ENCODE measurements at regions not wholly inside any gene's neighbourhood (a gene's known extent, or its start where the extent isn't known, plus 50 kb on each side); places are given as distances from the start of the nearest gene placed in this dataset.
"Not testable (repeated sequence)": the region's sequence is repeated elsewhere in the genome, so short reads cannot be mapped to it uniquely, and the experiment has no call there.

DNA sequence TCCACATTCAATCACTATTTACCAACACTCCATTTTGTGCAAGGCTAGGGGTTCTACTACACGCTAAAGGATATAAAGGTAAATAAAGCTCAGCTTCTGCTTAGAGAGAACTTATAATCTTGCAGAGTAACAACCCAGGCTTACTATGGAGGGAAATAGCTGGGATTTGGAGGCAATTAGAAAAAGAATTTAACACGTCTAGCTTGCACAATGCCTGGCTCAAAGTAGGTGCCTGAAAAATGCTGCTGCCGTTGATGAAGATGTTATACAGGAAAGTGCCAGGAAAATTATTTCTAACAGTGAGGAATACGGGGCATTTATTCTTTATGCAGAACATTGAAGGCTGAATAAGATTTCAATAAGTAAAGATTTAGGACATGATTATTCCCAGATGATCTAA lies 214.2 kb downstream of the KITLG start:
- Mint-ChIP-seq H3K4me1 (ENCODE audit: insufficient read depth, unreplicated experiment) (peaks cover 20% of the 10 kb centered on the region), H3K4me3 (ENCODE audit: unreplicated experiment) (no peak overlapping the region), H3K36me3 (ENCODE audit: insufficient read depth, unreplicated experiment) (no peaks in the 10 kb centered on the region), H3K27me3 (ENCODE audit: insufficient read depth, unreplicated experiment) (no peaks in the 10 kb centered on the region), H3K27ac (ENCODE audit: low read depth, unreplicated experiment) (no peak overlapping the region), H3K9me3 (ENCODE audit: unreplicated experiment) (peaks cover 12% of the 10 kb centered on the region)
- BruUV-seq (replicated peaks): no TSS peak
- no peak for DNase-seq (ENCODE audit: unreplicated experiment)
- ChIA-PET POLR2A (interaction anchor here (0.9 kb wide), 2 partner anchors 27 to 35 kb away, joined by 3 to 6 read pairs; no protein-coding TSS in a partner anchor), CTCF (interaction anchor here (0.5 kb wide), 1 partner anchor 178 kb away, joined by 3 read pairs; no protein-coding TSS in a partner anchor)
- intact Hi-C loops (cut with micrococcal nuclease): no loop called here
- TF ChIP-seq, protein P1, sequence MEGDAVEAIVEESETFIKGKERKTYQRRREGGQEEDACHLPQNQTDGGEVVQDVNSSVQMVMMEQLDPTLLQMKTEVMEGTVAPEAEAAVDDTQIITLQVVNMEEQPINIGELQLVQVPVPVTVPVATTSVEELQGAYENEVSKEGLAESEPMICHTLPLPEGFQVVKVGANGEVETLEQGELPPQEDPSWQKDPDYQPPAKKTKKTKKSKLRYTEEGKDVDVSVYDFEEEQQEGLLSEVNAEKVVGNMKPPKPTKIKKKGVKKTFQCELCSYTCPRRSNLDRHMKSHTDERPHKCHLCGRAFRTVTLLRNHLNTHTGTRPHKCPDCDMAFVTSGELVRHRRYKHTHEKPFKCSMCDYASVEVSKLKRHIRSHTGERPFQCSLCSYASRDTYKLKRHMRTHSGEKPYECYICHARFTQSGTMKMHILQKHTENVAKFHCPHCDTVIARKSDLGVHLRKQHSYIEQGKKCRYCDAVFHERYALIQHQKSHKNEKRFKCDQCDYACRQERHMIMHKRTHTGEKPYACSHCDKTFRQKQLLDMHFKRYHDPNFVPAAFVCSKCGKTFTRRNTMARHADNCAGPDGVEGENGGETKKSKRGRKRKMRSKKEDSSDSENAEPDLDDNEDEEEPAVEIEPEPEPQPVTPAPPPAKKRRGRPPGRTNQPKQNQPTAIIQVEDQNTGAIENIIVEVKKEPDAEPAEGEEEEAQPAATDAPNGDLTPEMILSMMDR (IDR thresholded peaks at IDR 0.05; ENCODE audit: unreplicated experiment): no peak

DNA sequence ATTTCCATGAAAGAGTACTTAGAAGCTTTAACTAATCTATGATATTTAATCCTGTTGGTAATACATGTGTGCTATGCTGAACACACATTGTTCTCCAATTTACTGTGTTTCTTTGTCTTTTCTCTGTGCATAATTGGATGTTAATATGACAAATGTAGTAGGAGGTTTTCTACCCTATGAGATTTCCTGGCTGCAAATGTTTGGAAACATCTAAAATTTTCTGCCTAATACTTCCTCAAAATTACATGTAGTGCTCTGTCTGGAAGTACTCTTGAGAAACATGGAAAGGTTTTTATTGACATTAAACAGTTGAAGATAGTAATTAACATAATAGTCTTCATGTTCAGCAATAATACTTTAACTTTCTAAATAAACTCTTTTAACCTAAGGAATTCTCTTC lies 213.0 kb downstream of the KITLG start:
- Mint-ChIP-seq H3K27ac (ENCODE audit: low read depth, unreplicated experiment) (no peak overlapping the region), H3K27me3 (ENCODE audit: insufficient read depth, unreplicated experiment) (no peaks in the 10 kb centered on the region), H3K36me3 (ENCODE audit: insufficient read depth, unreplicated experiment) (no peaks in the 10 kb centered on the region), H3K4me3 (ENCODE audit: unreplicated experiment) (no peak overlapping the region), H3K4me1 (ENCODE audit: insufficient read depth, unreplicated experiment) (peaks cover 10% of the 10 kb centered on the region), H3K9me3 (ENCODE audit: unreplicated experiment) (peaks cover 12% of the 10 kb centered on the region)
- TF ChIP-seq, protein P1 (IDR thresholded peaks at IDR 0.05; ENCODE audit: unreplicated experiment): no peak
- no TSS peak for BruUV-seq (replicated peaks)
- intact Hi-C loops (cut with micrococcal nuclease): no loop called here
- ChIA-PET POLR2A (interaction anchor here (1.1 kb wide), 1 partner anchor 13 kb away, joined by 3 read pairs; no protein-coding TSS in a partner anchor), CTCF (no interaction called here)
- DNase-seq (ENCODE audit: unreplicated experiment): no peak

DNA sequence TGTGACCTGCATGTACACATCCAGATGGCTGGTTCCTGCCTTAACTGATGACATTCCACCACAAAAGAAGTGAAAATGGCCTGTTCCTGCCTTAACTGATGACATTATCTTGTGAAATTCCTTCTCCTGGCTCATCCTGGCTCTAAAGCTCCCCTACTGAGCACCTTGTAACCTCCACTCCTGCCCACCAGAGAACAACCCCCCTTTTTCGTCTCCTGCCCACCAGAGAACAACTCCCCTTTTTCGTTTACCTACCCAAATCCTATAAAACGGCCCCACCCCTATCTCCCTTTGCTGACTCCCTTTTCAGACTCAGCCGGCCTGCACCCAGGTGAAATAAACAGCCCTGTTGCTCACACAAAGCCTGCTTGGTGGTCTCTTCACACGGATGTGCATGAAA lies 212.2 kb downstream of the KITLG start:
- H3K9me3 Mint-ChIP-seq (ENCODE audit: unreplicated experiment): peaks cover 12% of the 10 kb centered on the region
- DNase-seq (ENCODE audit: unreplicated experiment); H3K4me3 Mint-ChIP-seq (ENCODE audit: unreplicated experiment); H3K4me1 Mint-ChIP-seq (ENCODE audit: insufficient read depth, unreplicated experiment); H3K36me3 Mint-ChIP-seq (ENCODE audit: insufficient read depth, unreplicated experiment); intact Hi-C loops (cut with micrococcal nuclease); BruUV-seq (replicated peaks); CTCF ChIA-PET; H3K27me3 Mint-ChIP-seq (ENCODE audit: insufficient read depth, unreplicated experiment): not testable (repeated sequence)
- POLR2A ChIA-PET: interaction anchor here (1.1 kb wide), 1 partner anchor 13 kb away, joined by 3 read pairs; no protein-coding TSS in a partner anchor
- H3K27ac Mint-ChIP-seq (ENCODE audit: low read depth, unreplicated experiment): peak overlapping the region; percentile 4

DNA sequence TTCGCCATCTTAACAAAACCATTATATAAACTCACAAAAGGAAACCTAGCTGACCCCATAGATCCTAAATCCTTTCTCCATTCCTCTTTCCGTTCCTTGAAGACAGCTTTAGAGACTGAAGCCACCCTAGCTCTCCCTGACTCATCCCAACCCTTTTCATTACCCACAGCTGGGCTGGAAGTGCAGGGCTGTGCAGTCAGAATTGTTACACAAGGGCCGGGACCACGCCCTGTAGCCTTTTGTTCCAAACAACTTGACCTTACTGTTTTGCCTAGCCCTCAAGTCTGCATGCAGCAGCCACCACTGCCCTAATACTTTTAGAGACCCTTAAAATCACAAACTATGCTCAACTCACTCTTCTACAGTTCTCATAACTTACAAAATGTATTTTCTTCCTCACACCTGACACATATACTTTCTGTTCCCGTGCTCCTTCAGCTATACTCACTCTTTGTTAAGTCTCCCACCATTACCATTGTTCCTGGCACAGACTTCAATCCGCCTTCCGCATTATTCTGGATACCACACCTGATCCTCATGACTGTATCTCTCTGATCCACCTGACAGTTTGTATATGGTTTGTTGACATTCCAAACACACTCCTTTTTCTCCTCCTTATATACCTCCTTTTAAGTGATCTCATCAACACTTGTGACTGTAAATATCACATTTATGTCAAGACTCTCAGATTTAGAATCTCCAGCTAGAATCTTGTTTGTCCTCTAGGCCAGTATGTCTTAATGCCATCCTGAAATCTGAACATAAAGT lies 208.7 kb downstream of the KITLG start:
- TF ChIP-seq, protein P1 (IDR thresholded peaks at IDR 0.05; ENCODE audit: unreplicated experiment): no peak
- DNase-seq (ENCODE audit: unreplicated experiment): peak; percentile 89
- no peak overlapping the region for H3K27ac Mint-ChIP-seq (ENCODE audit: low read depth, unreplicated experiment)
- no TSS peak for BruUV-seq (replicated peaks)
- peaks cover 12% of the 10 kb centered on the region for H3K9me3 Mint-ChIP-seq (ENCODE audit: unreplicated experiment)
- no peaks in the 10 kb centered on the region for H3K4me1 Mint-ChIP-seq (ENCODE audit: insufficient read depth, unreplicated experiment)
- ChIA-PET POLR2A (interaction anchor here (0.5 to 1.5 kb wide), 8 partner anchors 10 to 566 kb away, joined by 3 to 4 read pairs (median 3); no protein-coding TSS in a partner anchor), CTCF (no interaction called here)
- H3K27me3 Mint-ChIP-seq (ENCODE audit: insufficient read depth, unreplicated experiment): no peaks in the 10 kb centered on the region
- no peak overlapping the region for H3K4me3 Mint-ChIP-seq (ENCODE audit: unreplicated experiment)
- no peaks in the 10 kb centered on the region for H3K36me3 Mint-ChIP-seq (ENCODE audit: insufficient read depth, unreplicated experiment)
- intact Hi-C loops (cut with micrococcal nuclease): loop anchor here (10.0 kb wide), 1 partner anchor 47 kb away; no protein-coding TSS in a partner anchor
